NCI-H446 (cell line): ENCODE measurements at regions not wholly inside any gene's neighbourhood (a gene's known extent, or its start where the extent isn't known, plus 50 kb on each side); places are given as distances from the start of the nearest gene placed in this dataset.
"Not testable (repeated sequence)": the region's sequence is repeated elsewhere in the genome, so short reads cannot be mapped to it uniquely, and the experiment has no call there.

ENCODE experiments used
- DNase-seq, 2 experiments: peaks; one replicate each; lab custom pipeline; 2025; lab: John Stamatoyannopoulos, UW

DNA sequence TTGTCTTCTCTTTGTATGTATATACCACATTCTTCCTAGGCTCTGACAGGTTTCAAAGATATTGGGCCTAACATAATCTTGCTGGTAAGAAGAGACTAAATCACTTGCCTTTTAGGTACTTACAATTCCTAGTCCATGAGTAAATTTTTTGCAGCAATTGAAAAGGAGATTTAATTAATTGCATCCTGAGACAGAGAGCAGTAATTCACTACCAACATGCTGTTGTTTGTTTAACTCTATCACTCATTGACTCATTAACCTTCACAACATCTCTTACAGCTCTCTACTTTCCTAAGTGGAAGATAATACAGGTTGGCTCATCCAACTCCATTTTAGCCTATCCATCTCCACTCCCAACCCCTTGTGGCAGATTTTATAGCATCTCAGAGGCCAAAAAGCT is 280.4 kb downstream of the ALDH8A1 start:
- DNase-seq = no peak

DNA sequence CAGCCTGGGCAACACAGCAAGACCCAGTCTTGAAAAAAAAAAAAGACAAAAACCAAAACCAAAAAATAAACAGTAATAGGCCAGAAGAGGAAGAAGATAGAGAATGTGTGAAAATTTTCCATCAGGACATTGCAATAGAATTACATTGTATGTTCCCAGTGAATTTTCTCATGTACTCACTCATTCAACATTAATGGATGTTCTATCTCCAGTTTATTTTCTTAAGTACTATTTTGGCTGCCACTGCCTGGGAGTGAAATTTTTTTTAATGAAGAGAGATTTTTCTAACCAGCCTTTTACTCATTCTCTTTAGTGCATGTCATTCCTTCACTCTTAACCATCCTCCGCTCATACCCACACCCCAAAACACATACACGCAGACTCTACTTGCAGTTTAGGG is 282.8 kb downstream of the ALDH8A1 start:
- DNase-seq = no peak

DNA sequence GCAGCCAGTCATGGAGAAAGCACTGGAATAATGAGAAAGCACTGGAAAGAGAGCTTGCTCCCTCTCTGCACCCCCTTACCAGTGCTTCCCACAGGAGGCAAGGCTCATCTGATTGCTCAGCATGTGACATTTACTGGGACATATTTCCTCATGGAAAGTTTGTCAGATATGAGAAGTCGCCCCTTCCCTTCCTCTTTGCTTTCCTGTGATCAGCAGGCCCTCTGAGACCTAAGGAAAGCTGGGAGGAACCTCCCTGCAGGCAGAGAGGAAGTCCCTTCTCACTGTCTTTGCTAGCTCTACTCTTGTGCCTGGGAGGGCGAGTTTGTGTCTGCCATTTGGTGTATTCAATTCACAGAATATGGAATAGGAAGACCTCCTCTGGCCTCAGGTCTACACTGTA is 283.8 kb downstream of the ALDH8A1 start:
- no peak for DNase-seq

DNA sequence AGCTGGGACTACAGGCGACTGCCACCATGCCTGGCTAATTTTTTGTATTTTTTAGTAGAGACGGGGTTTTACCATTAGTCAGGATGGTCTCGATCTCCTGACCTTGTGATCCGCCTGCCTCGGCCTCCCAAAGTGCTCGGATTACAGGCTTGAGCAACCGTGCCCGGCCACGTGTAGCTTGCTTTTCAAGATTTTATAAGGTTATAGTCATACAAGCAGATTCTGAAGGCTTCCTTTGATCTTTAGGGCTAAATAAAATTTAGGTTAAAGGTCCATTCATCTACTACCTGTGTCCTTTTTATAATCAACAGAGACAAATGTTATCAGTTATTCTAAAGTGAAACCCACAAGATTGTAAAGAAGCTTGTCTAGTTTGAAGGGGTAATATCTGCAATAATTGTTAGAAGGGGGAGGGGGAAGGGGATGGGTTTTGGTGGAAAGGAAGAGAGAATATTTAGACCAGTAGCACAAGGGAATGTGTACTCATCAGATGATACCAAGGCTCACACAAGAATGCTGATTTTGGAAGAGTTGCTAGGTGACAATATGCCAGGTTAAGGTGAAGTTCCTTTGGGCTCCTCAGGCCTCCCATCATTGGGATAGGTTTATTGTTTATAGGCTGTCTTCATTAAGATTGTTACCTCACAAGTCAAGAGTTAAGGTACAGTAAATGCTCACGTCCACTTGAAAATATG is 284.7 kb downstream of the ALDH8A1 start:
- DNase-seq = no peak

DNA sequence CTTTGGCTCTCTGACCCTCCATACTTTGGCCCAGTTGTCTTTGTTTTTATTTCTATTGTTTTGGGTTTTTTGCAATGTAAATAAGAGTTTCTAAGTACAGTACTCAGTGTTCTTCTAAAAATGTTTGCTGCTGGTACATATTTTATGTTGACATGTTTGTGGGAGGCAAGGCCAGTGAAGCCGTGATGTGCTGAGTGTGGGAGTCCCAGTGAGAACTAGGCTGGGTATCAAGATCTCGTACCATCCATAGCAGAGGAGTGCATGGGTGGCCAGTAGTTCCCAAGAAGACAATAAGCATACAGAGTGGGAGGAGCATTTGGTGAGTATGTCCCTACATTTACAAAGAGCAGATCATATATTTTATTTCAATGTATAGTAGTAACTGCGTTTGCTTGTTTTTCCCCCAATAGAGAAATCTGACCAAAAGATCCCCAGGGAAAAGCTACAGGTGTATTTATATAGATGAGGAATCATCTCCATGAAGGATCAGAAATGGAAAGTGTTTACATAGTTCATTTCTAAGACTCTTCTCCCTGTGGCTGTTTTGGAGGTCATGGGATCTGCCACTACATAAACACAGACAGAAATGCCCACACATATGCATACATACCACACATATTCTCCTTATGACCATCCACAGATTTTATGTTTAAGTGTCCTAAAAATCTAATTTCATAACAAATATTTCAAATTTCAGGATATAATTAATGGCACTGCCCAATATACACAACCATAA is 285.9 kb downstream of the ALDH8A1 start:
- DNase-seq = no peak

DNA sequence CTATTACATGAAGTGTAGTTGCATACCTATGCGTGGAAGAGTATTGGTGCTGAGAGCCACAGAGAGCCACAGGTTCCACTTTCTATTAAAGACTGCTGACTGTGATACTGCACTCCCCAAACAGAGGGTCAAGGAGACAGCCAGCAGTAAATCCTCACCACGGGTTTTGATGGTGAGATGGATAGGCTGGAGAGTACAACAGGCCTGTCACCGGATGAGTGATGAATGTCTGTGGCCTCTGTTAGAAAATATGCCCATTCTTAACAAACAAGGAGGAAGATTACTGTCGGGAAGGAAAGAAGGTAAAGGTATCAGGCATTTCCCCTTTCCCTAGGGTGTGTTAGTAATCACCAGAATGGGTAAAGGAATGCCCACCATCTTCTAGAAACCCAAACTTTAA is 286.5 kb downstream of the ALDH8A1 start:
- no peak for DNase-seq

DNA sequence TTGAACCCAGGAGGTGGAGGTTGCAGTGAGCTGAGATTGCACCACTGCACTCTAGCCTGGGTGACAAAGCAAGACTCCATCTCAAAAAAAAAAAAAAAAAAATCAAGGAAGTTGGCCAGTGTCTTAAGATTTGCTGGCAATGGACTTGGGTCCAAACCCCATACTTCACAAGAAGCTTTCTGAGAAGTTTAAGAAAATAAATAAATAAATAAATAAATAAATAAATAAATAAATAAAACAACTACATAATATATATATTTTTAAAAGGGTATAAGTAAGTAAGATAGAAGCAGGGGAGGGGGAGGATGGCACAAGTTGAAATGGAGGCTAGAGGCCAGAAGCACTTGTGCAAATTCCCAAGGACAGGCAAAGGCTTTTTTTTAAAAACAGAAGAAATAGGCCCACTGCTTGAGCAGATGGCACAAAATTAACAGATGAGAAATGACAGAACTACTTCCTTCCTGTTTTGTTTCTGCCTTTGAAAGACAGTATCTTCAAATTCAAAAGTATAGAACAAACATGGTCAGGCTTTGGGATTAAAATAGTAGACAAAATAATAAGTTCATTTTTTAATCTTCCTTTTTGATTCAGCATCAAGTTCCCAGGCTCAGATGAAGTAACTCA is 287.7 kb downstream of the ALDH8A1 start:
- no peak for DNase-seq

DNA sequence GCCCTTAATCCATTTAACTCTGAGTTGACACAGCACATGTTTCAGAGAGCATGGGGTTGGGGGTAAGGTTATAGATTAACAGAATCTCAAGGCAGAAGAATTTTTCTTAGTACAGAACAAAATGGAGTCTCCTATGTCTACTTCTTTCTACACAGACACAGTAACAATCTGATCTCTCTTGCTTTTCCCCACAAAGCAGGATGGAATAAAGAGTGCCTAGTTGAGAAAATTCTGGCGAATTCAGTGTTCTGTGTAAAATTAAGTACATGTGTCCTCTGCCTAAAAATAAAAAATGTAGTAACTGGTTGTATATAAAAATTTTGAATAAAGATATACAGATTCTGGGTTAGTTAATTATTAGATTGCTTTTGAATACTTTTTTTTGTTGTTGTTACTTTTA is 290.0 kb downstream of the ALDH8A1 start:
- not testable (repeated sequence) for DNase-seq

DNA sequence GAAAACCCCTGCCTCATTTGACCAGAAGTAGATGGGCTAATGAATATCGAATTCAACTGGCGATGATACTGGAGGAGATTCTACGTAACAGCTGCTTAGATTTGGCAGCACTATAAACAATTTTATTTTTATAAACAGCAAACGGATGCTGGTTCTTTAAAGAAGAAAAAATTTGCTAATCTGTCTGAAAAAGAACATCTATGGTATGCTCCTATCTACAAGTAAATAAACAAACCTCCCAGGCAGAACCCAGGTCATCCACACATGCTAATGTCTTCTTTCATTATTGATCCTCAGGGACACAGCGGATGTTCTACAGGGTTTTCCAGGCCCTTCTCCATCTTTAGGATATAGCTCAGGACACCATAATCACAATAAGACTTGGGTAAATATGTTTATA is 291.3 kb downstream of the ALDH8A1 start:
- no peak for DNase-seq

DNA sequence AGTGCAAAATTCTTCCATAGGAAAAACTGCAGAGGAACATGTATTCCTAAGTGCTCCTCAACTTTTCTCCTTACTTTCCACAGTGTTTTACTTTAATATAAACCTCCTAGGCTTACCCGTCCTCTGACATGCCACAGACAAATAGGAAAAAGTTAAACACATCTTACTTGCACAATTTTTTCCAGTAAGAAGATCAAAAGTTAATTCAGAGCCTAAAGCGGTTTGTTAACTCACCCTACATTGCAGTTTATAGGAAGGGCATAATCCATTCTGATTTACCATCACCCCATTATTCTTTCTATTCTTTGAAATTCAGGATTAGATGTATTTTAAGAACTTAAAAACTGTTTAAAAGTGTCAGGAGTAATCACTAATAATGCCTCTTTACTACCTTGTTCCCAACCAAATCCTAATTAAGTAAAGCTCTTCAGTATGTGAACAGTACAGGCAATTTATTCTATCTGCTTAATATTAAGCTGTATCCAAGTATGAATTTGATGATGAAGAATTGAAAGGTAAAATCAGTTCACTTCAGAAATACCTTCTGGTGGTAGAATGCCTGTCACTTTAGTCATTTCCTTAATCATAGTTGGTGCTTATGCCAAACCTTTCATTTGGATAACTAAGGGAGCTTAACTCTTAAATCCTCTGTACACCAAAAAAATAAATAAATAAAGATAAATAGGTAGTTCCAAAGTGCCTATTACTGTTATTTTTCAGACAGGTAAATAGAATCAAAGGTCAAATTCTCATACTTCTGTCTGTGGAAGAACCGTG is 292.0 kb downstream of the ALDH8A1 start:
- no peak for DNase-seq

DNA sequence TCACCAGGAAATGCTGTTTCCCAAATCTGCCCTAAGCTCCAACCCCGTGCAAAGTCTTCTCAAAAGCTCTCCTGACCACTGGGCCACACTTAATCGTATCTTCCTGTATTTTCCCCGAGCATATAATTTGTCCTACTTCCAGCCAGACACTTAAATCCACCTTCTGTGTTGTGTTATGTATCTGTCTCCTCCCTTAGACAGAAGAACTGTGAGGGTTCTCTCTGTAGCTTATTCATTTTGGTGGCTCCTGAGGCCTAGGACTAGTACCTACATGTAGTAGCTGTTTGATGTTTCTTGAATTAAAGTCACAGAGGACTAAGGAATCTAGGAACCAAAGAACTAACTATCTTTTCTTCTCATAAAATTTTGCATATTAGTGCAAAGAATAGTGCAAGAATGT is 292.6 kb downstream of the ALDH8A1 start:
- no peak for DNase-seq

DNA sequence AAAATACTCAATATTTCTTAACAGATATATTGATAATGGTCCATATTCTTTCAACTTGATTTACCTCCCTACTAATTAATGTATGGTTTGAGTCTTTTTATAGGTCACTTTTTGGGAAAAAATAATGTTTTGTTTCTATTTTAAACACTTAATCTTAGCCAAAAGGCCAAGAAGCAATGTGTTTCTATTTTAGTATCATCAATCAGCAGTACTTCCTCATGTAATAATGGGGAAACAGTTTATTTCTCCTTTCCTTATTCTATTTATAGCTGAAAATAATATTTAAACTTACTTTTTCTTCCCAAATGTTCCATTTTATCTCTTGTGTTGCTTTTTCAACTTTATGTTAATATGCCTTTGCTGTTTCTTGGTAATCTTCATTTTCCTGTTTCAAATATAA is 295.1 kb downstream of the ALDH8A1 start:
- no peak for DNase-seq

DNA sequence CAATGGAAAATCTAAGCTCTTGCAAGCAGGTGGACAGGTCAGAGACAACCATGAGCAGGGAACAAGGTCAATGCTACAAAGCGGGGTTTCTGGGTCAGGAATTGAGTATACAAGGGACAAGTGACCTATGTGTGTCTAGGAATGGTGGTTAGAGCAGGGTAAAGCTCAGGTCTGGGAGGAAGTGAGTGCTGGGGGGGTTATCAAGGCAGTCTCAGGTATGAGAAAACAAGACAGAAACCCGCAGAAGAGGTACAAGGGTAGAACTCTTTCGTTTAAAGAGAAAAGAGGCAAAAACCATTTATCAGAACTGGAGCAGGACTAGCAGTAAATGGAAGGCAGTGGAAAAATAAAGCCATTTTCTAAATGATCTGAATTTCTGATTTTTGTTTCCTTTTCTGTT is 298.4 kb downstream of the ALDH8A1 start:
- no peak for DNase-seq

DNA sequence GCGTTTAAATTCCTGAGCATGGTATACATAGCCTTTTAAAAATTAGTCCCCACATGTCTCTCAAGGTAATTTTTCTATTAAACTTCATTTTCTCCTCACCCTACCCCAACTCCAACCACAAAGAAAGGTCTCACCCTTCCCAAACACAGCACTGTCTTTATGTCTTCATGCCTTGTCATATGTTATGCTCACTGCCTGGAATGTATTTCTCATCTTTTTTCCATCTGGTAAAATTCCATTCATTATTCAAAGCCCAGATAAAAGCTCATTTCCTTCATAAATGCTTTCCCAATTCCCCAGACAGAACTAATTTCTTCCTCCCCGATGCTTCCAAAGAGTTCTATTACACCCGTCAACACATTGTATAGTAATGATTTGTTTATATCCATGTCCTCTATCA is 302.0 kb downstream of the ALDH8A1 start:
- no peak for DNase-seq

DNA sequence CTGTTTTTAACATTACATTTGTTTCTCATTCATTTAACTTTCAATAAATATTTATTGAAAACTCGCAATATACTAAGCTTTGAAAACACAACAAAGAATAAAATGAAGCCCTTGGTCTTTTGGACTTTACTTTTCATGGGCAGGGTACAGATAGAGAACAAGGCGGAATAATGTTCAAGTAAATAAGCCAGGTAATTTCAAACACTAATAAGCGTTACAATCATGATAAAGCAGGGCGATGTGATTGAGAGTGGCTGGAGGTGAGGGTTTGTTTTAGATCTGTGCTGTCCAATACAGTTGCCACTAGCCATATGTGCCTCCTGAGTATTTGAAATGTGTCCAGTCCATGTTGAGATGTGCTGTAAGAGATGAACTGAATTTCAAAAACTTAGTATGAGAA is 307.1 kb downstream of the ALDH8A1 start:
- no peak for DNase-seq

DNA sequence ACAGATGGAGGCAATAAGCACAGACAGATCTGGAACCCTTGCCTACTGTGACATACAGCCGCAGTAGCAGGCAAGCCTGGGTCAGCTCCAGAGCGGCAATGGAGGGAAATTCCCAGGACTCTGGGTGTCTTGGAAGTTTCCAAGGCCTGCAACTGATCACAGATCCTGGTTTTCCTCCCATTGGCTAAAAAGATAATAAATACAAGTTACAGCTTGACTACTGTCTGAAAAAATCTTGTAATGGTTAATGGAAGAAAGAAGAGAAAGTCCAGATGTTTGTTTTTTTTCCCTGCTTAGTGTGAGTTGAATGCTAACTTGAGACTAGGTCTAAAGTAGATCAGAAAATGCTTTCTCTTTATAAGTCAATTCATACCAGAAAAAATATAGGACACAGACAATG is 307.6 kb downstream of the ALDH8A1 start:
- DNase-seq = no peak

DNA sequence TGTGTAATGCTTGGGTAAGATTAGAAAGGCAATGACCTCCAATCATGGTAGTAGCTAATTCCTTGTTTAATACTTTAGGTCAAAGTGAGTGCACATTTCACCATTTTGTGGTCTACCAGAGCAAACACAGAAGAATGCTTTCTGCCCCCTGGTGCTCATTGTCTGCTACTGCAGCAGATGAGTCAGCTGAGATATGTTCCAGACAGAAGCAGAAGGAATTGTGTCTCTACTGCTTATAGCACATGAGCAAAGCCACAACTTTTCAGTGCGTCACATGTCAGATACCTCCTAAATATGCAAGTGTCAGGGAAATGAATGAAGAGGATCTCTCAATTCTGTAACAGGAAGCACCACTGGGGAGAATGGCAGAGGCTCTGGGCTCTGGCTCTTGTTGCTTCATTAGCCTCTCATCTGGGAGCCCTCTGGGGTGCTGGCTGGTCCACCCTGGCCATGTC is 308.9 kb downstream of the ALDH8A1 start:
- DNase-seq = peak; percentile 61 to 77

DNA sequence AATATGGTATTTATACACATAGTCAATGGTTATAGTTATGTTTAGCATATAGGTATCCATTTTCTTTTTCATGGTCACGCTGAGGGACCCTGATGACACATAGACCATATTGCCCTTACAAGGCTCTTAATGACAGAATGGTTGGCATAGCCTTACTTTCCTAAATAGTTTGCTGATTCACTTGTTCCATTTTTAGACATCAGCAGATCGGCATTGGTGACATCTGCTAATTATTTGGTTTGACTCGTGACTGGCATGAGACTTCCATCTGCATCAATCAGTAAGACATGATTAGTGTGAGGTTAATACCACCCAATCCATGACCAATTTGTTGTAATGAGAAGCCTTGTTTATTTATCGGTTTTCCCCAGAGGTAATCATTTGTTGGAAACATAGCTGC is 309.7 kb downstream of the ALDH8A1 start:
- peak in 1 of 2 experiments; percentile 29 for DNase-seq

DNA sequence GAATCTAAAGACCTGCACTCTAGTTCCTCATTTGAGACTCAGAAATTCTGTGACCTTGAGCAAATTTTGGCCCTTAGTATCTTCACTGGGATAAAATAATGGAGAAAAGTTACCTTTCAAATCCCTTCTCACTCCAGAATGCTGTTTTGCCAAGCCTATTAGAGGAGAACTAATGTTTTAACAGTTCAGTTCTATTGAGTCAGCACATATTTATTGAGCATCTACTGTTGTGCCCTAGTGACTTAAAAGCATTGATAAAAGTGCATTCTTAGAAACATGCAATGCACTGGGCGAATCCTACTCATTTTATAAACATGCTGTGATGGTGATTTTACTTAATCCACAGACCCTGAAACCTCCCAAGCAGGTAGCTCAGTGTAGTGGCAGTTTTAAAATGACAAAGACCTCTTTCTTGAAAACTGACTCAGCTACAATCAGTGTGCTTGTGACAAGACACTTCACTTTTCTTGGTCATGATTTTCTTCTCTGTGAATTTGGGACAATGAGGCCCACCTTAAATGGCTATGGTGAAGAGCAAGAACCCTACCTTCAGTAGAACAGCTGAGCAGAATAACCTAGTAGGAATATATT is 312.0 kb downstream of the ALDH8A1 start:
- no peak for DNase-seq

DNA sequence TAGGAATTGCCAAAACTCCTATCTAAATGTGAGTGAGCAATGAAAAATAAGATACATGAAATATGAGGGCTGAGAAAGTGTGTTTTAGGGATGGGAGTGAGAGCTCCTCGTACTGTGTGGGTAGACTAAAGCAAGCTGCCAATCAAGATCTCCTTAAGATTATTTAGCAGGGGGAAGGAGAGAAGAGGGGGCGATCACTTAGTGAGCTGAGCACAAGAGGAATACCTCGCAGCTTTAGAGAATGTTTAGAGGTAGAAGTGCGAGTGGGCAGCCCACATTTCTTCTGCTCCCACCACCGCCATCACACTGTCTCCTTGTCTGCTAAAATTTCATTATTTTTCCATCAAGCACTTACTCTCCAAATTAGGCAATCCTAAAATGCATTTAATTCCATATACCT is 312.6 kb downstream of the ALDH8A1 start:
- DNase-seq = no peak

DNA sequence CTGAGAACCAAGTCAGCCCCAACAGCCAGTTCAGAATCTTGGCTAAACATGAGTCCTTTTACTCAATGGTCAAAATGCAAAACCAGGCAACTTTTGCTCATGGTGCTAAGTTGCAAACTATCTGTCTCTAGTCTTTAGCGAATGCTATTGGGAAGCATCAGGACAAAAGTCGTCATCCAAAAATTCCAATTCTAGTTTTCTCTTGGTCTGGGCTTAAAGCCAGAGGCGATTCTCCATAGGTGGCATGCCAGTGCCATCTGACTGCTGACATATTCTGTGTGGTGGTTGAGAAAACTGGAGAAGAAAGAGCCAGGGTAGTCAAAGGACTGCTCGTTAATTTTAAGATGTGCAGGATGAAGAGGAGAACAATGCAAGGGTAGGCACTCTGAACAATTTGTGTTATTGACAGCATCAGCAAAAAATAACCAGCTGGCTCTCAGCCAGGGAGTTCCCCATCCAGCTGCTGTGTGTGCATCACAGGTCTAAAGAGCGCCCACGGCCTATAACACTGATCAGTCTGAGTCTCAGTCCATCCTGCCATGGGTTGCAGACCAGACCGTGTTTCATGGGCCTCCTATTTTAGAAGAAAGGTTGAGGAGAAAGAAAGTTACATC is 313.6 kb downstream of the ALDH8A1 start:
- DNase-seq = peak; percentile 5 to 65

DNA sequence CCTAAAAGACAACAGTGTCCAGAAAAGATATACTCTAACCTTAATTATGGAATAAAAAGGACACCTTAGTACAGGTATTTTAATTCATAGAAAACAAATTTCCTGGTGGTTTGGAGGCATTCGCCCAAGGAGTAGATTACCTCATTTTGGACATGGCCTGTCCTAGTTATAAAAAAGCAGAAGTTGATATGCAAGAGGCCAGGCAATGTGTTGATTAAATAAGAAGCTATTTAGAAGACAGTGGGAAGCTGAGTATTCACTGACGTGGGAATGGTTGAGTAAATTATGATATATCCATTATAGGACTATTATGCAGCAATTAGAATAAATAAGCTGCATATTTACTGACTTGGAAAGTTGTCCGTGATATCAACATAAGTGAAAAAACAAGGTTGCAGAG is 314.9 kb downstream of the ALDH8A1 start:
- no peak for DNase-seq
